SW 1271 (cell line): ENCODE measurements at regions not wholly inside any gene's neighbourhood (a gene's known extent, or its start where the extent isn't known, plus 50 kb on each side); places are given as distances from the start of the nearest gene placed in this dataset.
"Not testable (repeated sequence)": the region's sequence is repeated elsewhere in the genome, so short reads cannot be mapped to it uniquely, and the experiment has no call there.

Experiments used
- DNase-seq, 2 experiments: peaks; one replicate each; lab custom pipeline; 2025; lab: John Stamatoyannopoulos, UW

GRCh38 chr16:24624102-24624501, 84.7 kb downstream of the RBBP6 start:
- DNase-seq, result no peak

- no peak for DNase-seq
These were observed 86.9 kb downstream of the RBBP6 start for GRCh38 chr16:24626256-24626655.

GRCh38 chr16:24634919-24635318, 94.5 kb upstream of the TNRC6A start:
- DNase-seq, result no peak

- DNase-seq, result no peak
These were observed 93.4 kb upstream of the TNRC6A start for GRCh38 chr16:24635900-24636610.

GRCh38 chr16:24639769-24640168, 89.7 kb upstream of the TNRC6A start:
- no peak for DNase-seq

- no peak for DNase-seq
These were observed 86.0 kb upstream of the TNRC6A start for GRCh38 chr16:24643489-24643888.

GRCh38 chr16:24645739-24646645, 83.5 kb upstream of the TNRC6A start:
- peak; percentile 88 to 94 for DNase-seq

- no peak for DNase-seq
These were observed 82.8 kb upstream of the TNRC6A start for GRCh38 chr16:24646646-24646995.

GRCh38 chr16:24652209-24652712, 77.2 kb upstream of the TNRC6A start:
- DNase-seq, result no peak

- DNase-seq, result no peak
These were observed 76.6 kb upstream of the TNRC6A start for GRCh38 chr16:24652803-24653202.

GRCh38 chr16:24653725-24654124, 75.7 kb upstream of the TNRC6A start:
- DNase-seq, result no peak

GRCh38 chr16:24665942-24666341, 63.5 kb upstream of the TNRC6A start:
- DNase-seq, result not testable (repeated sequence)

GRCh38 chr16:24667244-24667764, 62.1 kb upstream of the TNRC6A start:
- no peak for DNase-seq

GRCh38 chr16:24668481-24669061, 60.9 kb upstream of the TNRC6A start:
- DNase-seq, result no peak

- peak in 1 of 2 experiments; percentile 27 for DNase-seq
These were observed 58.6 kb upstream of the TNRC6A start for GRCh38 chr16:24670623-24671454.

GRCh38 chr16:24671455-24671954, 57.9 kb upstream of the TNRC6A start:
- no peak for DNase-seq

- no peak for DNase-seq
These were observed 56.3 kb upstream of the TNRC6A start for GRCh38 chr16:24673155-24673554.

GRCh38 chr16:24674877-24675276, 54.6 kb upstream of the TNRC6A start:
- DNase-seq, result no peak

- no peak for DNase-seq
These were observed 52.1 kb upstream of the TNRC6A start for GRCh38 chr16:24677388-24677787.
